Stromal cell of bone marrow (primary cell): ENCODE measurements at regions not wholly inside any gene's neighbourhood (a gene's known extent, or its start where the extent isn't known, plus 50 kb on each side); places are given as distances from the start of the nearest gene placed in this dataset.
A peak's percentile ranks its signal among the peaks of the same experiment; 100 is the strongest.

ENCODE experiments used
- DNase-seq: peaks from one replicate; pipeline ENCODE4 v3.0.0-alpha.2; 2012; ENCODE audit warnings: low read depth

DNA sequence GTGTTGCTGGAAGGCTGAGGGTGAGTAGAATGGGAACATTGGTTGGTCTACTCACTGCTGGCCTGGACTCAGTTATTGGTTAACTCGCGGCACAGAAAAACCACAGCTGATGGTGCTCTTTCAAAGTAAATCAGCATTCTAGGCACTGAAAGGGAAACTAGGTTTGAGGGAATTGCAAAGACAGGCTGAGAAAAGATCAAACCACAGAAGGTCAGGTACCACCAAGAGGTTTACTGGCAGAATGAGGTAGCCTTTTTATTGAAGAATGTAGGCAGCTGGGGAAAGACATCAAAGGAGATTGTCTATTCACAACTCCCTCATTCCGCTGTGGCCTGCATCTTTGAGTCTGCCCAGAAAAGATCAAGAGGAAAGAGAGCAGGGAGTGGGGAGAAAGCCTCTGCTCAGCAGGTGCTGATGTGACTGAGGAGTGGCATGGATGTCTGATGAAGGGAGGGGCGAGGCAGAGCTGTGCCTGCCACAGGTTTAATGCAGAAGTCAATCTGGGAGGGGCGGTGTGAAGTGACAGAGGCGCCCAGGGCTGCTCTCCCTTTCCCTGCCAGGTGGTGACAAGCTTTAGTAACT, 255.5 kb downstream of the MAN2A1 start:
- no peak for DNase-seq

DNA sequence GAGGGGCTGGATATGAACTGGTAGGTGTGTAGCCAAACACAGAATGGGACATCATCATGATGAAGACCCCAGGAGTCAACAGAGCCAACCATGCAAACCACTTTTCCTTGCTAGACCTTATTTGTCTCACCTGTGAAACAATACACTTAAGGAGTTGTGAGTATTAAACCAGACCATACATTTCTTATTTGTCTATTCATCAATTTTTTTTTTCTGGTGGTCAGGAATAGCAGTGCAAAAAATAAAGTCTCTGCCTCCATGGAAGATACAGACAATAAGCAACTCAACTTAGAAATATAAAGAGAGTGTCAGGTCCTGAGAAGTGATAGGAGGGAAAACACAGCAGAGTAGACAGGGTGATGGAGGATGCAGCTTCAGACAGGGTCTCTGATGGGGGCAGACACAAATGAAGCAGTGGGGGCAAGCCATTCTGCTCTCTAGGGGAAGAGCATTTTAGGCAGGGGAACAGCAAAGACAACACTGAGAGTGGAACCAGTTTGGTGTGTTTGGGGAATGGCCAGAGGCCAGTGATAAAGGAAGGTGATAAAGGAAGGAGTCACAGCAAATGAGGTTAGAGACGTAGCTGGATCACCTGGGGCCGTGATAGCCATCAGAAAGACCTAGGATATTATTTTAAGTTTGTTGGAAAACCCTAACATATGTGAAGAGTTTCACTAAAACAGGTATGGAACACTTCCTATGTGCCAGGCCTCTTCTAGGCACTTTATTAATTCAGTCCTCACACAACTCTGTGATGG, 256.2 kb downstream of the MAN2A1 start:
- no peak for DNase-seq

DNA sequence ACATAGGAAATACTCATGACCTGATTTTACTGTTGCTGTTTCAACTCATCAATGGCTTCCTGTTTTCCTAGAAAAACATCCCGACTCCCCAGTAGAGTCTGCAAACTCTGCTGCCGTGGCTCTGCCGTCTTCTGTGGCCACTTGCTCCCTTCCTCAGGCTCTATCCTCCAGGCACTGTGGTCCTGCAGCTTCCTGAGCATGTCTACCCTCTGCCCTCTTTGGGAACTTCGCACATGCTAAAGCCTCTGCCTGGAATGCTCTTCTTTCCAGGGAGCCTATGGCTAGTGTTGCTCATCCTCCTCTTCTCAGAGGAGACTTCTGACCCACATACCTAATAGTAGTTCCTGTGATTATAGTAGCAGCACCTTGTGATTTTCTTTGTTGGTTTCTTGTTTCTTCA, 256.9 kb downstream of the MAN2A1 start:
- DNase-seq, result no peak

DNA sequence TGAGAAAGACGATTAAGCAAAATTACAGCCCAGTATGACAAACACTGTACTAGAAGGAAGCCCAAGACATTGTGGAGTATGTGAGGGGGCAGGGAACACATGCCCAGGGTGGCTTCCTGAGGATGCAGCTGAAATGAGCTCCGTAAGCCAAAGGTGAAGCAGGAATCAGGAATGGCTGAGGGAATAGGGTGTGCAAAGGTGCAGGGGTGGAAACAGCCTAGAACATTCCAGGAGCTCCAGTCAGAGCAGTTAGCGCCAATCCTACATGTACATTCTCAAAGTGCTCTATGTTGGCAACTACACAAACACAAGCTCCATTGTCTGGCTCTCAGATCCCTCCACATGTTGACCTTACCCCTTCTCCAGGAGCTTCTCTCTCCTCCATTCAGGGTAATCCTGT, 257.9 kb downstream of the MAN2A1 start:
- DNase-seq, result no peak

DNA sequence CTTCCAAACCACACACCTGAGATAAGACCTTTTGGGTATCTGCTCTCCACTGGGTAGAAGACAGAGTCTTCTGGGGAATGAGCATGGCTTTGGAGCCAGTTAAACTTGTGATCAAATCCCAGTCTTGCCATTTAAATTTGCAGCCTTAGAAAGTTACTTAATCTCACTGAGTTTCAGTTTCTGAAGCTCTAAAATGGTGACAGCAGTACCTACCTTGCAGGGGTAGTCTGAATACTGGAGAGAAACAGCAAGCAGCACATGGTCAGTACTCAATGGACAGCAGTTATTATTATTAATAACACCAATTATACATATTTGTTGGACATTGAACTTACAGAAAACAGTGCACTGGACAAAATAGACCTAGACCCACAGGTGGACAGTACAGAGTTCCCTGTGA, 260.9 kb downstream of the MAN2A1 start:
- no peak for DNase-seq

DNA sequence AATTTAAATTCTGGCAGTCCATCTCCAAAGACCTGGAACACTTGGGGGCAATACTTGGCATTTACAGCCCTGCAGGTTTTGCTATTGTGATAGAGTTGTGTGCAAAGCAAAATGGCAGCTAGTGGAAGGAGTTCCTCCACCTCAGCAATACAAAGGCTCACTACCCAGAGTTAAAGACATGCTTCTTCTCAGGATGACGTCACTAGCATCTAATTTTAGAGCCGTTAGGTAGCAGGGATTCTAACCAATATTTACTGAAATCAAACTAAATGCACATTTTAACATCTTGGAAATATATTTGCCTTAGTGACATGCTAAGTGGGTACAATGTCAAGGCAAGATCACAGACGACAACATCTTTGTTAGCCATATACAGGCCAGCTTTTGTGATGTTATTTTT, 261.6 kb downstream of the MAN2A1 start:
- no peak for DNase-seq

DNA sequence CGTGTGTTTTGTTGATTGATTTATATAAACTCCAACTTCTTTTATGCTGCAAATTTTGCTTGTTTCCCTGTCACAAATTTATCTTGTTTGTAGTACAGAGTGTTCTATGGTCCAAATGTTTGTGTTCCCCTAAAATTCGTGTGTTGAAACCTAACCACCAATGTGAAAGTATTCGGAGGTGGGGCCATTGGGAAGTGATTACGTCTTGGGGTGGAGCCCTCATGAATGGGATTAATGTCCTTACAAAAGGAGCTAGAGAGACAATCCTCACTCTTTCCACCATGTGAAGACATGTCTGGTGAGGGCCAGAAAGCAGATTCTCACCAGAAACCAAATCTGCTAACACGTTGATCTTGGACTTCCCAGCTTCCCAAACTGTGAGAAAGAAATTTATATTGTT, 262.0 kb downstream of the MAN2A1 start:
- DNase-seq, result no peak

DNA sequence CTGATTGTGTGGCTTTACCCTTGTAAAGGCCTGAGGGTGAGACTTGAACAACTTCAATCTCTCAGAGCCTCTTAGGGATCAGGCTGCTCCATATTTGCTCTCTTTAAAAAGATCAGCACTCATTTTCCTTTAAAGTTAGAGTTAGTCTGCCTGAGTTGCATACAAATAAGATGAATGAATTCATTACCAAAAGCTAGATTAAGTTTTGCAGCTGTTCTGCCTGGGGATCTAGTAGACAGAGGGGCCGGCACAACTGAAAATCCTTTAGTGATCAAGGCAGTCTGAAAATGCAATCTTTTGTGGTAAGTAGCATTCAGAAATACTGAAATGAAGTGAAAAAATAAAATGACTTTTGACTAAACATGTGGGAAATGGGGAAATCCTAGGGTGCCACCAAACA, 264.0 kb downstream of the MAN2A1 start:
- DNase-seq, result no peak

DNA sequence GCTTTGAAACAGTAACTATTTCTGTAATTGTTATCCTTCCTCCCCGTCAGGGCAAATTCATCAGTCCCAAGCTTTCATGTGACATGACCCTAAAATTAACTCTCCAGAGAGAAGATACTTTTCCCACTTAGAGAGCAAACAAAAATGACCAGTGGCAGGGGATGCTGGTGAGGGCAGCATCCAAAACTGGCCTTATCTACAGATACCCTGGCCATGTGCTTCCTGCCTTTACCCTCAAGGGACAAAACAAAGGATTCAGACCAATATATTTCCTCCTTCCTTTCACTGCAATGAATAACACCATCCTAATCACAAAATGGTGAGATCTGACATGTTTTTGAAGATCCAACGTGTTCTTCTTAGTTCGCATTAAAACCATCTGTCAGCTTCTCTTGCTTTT, 267.2 kb downstream of the MAN2A1 start:
- no peak for DNase-seq

DNA sequence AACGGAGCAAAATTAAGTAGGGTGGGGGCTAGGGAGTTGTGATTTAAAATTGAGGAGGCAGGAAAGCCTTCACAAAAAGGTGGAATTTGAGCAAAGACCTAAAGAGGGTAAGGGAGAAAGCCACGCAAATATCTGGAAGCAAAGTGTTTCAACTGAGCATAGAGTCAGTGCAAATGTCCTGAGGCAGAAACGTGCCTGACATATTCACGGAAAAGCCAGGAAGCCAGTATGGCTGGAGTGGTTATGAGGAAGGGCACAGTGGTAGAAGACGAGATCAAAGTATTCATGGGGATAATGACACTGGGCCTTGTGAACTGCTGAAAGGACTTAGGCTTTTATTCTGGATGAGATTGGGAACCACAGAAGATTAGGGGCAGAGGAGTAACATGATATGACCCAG, 268.4 kb downstream of the MAN2A1 start:
- no peak for DNase-seq

DNA sequence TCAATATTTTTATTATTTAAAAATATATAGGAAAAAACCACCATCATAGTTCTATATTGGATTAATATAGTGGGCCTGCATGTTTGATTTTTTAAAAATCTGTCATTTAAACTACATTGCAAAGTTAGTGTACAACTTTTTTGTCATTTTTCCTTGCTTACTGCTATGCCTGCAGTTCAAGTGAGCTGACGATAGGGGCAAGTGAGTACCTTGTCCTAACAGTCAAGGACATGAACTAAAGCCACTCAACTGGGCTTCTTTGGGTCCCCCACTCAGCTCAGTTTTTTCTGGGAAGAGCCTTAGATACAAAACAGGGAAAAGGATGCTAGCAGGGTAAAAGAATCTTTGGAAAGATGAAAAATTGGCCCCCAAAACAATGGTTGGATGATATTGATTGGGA, 269.9 kb downstream of the MAN2A1 start:
- no peak for DNase-seq

DNA sequence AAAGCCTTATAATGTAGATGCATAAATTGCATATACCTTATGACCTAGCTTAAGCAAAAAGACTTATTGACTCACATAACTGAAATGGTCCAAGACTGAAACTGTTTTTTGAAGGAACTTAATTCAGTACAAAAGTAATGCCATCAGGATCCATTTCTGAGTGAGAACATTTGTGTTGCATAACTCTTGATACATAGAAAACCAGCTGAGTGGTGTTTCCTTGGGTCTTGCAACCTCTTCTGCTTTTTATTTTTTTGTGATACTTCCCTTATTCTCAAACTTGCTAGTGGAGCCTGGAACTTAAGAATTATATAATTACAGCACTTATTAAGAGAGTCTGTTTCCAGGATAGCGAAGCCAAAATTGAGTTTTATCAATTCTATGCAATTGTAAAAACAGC, 272.0 kb downstream of the MAN2A1 start:
- no peak for DNase-seq

DNA sequence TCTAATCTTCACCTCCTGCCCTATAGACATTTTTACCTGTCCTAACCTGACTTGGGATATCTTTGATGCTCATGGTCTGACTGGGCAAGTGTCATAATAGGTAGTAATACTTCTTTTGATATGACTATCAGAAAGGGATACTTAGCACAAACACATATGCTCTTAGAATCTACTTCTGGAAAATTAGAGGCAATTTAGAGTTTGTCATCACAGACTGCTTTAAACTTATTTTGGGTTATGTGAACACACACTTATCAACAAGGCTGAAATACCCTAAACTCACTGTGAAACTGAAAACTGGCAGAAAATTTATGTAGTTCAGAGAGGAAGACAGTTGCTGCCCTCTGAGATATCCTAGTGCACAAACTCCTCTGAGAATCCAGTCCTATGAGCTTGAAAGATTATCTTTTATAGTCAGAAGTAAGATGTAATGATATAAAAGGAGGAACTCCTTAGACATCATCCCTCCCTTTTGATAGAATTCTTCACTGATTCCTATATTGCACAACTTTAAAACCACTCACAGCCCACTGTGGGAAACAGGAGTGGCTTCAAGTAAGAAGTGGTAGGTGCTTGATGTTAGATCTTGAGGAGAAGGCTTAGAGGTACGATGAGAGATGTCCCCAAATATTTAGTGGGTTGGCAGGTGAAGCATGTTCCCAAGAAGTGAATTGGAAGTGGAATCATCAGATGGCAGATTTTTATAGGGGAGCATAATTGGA, 273.3 kb downstream of the MAN2A1 start:
- no peak for DNase-seq

DNA sequence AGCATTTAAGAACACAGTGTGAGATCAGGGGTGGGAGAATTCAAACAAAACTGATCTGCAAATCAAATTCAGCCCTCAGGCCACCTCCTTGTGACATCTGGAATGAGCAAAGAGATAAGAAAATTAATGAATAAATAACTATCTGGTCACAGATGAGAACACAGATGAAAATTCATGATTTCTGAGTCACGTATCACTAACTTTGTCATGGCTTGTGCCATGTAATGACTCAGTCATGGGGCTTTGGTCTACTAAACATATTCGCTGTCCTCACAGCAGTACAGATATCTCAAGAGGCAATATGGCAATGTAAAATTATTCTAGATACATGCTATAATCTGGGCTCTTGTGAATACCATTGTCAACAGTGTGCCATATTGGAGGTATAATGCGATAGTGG, 274.4 kb downstream of the MAN2A1 start:
- no peak for DNase-seq

DNA sequence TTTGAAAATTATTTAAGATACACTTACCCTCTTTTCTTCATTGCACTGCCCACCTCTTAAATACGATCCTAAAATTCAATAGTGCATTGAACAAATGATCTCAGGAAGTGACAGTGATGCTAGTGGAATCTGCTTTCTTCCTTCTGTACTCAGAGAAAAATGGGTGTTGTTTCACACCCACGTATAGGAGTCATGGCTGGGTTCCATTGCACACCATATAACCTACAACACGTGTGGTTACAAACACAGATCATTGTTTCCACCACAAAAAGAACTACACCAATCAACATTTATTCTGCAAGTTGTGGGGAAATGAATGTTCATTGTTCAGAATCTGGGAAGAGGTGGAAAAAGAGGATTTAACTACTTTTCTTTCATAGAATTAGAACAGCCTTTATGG, 275.9 kb downstream of the MAN2A1 start:
- no peak for DNase-seq

DNA sequence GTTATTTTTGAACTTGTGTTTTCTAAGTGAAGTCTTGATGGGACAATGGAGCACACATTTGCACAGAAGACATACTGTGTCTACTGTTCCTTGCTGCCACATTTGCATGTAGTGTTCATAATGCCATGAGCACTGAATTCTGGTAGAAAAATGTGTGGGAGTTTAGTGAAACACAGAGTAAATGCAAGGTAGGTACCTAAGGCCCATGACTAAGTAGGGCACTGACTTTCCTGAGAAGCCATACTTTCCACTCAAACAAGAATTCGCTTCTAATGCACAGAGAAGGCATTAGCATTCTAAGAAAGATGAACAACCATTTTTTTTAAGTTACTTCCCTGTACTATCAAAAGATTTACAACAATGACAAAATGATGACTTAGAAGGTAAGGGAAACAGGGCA, 282.2 kb downstream of the MAN2A1 start:
- no peak for DNase-seq

DNA sequence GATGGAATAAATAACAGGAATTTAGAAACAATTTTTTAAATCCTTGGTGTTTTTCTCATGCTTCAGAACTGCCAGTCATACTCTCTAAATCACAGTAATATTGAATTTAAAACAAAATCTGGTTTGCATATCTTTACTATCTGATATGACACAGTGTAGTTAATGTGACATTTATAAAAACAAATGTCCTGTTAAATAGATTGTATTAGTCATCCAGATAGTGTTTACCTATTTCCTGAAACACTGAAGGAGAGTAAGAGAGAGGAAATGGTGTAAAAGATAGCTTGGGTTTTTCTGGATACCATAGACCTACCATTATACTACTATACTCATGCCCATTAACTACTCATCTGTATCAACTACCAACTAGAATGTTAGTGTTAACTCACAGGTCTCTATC, 292.3 kb downstream of the MAN2A1 start:
- DNase-seq, result no peak

DNA sequence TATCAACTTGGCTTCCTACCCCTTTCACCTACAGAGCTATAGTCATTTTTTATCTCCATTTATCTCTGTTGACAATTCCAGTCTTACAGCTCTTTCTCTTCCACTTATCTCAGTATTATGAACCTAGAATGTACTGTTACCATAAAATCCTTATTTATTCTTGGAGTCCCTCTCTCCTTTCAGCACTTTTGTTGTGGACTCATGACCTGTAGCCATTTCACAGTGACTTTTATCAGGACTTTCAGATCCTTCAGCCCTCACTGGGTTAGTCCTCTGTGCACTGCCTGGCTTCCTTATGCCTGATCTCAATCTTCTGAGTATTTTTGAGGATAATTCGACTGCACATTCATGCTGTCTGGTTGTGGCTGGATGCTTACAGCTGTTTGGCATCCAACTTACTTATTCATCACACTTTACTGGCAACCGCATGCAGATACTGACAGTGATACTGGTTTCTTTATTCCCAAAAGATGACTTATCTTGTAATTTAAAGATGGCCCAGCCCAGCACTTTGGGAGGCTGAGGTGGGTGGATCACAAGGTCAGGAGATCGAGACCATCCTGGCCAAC, 293.3 kb downstream of the MAN2A1 start:
- peak; percentile 50 for DNase-seq

DNA sequence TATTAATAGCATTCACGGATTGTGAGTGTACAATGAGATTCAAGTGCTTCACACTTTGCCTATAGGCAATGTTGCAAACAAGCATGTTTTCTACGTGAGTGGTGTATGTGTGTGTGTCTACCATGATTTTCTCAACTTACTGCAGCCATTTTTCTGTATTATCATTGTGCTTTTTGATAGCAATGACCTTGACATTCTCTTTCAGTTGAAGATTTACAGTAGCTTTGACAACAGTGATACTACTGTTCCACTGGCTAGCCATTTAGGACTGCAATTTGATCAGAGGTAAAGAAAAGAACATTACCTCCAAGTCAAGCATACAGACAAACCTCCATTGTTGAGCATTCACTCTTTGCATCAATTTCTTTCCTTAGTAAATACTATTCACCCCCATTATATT, 297.0 kb downstream of the MAN2A1 start:
- no peak for DNase-seq

DNA sequence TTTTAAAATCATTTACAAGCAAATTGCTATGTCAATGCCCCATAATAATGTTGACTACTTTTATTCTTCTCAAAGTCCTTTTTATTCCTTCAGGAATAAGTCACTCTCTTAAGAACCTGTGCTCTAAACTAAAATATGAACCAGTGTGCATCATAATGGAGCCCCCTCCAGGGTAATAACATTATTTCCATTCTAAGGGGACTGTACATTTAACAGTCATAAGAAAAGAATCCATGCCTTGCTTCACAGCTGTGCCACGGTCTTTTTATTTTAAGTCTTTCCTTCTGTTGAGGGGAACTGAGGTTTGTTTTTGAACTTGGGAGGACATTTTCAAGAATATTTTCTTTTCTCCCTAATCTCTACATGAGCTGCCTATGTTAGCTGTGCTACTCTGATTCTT, 297.6 kb downstream of the MAN2A1 start:
- DNase-seq, result no peak

DNA sequence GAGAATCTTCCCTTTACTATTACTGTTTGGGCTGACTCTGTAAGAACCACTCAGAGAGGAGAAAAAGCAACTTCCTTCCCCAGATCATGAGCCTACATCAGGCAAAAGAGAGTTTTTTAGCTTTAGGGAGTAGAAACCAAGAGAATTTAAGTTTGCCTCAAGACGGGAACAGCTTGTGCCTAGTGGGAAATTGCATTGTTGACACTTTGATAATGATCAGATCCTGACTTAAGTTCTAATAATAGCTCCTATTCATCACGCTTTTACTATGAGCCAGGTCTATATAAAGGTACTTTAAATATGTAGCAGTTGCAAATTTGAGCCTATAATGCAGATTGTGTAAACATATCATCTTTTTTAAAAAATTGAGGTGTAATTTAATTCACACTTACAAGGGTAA, 298.2 kb downstream of the MAN2A1 start:
- DNase-seq, result no peak

DNA sequence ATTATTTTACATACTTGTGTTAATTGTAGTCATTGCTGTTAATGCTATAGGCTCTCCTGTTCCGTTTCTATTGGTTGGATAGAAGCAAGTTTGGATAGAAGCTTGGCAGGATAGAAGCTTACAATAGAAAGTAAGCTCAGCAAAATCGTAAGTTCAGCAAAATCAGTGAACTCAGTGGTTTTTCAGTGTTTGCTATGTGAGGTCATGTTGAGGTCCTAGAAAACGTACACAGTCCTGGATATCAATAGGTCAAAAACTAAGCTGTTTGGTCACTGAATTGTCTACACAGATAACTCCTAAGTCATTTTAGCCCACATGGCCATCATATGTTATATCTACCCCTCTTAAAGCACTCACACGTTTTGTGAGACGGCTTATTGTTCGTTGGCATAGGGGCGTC, 299.4 kb downstream of the MAN2A1 start:
- DNase-seq, result no peak

DNA sequence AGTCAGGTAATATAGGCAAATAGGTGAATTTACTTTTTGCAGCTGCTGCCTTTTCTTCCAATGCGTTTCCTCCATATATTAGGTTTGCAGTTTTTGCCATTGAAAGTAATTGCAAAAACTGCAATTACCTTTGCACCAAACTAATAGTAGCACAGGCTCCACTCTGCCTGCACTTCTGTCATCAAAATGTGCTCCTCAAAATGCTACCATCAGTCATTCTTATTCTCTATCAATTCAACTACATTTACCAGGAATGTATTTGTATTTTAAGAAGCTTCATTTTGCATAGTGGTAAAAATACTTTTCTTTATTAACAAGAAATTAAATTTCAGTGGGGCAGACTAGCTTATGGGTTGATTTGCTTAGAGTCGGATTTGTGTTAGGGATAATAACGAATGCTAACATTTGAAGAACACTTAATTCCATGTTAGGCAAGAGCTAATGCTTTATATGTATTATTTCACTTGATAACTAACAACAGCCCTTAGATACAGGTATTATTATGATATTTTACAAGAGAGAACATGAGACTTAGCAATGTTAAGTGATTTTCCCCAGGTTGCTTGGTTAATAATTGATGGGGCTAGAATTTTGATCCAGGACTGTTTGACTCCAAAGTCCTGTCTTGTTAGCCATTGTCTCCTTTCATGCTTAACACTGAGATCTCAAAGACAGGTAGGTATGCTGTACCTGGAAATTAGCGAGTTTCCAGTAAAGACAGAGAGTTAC, 300.4 kb downstream of the MAN2A1 start:
- DNase-seq, result no peak
